GM18502 (cell line): ENCODE measurements at regions not wholly inside any gene's neighbourhood (a gene's known extent, or its start where the extent isn't known, plus 50 kb on each side); places are given as distances from the start of the nearest gene placed in this dataset.
"Not testable (repeated sequence)": the region's sequence is repeated elsewhere in the genome, so short reads cannot be mapped to it uniquely, and the experiment has no call there.

Experiments
- ATAC-seq: cut with Tn5 transposase; IDR thresholded peaks from one replicate; pipeline ENCODE4 v1.9.1; 2021; ENCODE audit warnings: mild to moderate bottlenecking; ENCODE audit not compliant: unreplicated experiment, poor library complexity

DNA sequence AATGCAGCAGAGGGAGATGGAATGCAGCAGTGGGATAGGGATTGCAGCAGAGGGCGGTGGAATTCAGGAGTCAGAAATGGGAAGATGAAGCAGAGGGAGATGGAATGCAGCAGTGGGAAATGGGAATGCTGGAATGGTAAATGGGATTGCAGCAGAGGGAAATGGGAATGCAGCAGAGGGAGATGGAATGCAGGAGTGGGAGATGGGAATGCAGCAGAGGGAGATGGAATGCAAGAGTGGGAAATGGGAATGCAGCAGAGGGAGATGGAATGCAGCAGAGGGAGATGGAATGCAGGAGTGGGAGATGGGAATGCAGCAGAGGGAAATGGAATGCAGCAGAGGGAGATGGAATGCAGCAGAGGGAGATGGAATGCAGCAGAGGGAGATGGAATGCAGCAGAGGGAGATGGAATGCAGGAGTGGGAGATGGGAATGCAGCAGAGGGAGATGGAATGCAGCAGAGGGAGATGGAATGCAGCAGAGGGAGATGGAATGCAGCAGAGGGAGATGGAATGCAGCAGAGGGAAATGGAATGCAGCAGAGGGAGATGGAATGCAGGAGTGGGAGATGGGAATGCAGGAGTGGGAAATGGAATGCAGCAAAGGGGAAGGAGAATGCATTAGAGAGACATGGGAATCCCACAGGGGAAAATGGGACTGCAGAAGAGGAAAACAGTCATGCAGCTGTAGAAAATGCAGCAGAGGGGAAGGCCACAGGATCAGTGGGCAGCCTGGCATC, 329.8 kb downstream of the EMP1 start:
- ATAC-seq, result not testable (repeated sequence)

DNA sequence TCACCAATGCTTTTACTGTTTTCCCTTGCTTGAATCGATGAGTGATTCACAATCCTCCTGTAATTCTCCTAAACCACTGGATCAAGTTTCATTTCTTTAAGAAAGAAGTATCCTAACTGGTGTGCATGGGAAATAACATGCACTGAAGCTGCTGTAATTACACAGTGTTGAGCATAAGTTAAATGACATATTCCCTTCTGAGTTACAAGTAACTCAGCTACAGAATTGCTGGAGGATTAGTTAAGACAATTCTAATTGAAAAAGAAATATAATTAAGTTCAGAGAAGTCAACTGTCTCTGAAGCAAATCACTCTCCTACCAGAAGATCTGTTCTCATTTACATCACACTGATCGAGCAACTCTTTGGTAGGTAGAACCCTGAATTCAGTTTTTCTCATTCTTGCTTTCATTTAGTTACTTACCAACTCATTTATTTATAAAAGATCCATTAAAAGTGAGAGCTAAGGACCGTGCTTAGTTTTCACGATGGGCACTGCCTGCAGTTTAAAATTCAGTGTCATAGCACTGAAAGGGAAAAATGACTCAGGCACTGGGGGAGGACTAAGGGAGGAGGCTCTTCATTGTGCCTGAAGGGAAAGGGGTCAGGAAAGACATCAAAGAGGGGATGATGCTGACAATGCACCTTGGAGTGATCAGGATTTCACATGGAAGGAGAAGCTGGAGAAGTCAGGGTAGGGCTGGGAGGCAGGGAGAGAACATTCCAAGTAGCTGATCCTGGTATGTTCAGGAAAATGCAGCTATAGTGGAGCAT, 327.2 kb downstream of the EMP1 start:
- ATAC-seq, result no peak

DNA sequence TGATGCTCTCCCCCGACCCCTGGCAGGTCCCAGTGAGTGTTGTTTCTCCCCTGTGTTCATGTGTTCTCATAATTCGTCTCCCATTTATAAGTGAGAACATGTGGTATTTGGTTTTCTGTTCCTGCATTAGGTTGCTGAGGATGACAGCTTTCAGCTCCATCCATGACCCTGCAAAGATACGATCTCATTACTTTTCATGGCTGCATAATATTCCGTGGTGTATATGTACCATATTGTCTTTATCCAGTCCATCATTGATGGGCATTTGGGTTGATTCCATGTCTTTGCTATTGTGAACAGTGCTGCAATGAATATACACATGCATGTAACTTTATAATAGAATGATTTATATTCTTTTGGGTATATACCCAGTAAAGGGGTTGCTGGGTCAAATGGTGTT, 321.5 kb downstream of the EMP1 start:
- not testable (repeated sequence) for ATAC-seq

GRCh38 chr12:13509740-13510139, 313.2 kb downstream of the EMP1 start:
- no peak for ATAC-seq

DNA sequence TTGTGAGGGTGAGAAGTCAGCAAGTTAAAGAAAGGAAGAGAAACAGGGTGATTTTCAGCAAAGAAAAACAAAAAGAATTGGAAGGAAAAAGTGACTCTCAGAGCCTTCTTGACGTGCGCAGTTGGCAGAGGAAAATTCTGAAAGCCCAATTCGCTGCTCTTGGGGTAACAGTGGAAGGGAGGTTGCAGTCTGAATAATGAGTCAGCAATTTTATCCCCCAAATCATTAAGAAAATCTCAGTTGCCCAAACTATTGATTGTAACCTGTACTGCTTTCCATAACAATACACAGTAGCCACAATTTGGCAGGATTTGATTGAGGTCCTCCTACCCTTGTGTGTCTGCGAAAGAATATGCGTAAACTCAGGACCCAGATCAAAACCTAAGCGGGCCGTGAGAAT, 309.1 kb downstream of the EMP1 start:
- ATAC-seq, result no peak

GRCh38 chr12:13505224-13505623, 308.7 kb downstream of the EMP1 start:
- ATAC-seq, result no peak

DNA sequence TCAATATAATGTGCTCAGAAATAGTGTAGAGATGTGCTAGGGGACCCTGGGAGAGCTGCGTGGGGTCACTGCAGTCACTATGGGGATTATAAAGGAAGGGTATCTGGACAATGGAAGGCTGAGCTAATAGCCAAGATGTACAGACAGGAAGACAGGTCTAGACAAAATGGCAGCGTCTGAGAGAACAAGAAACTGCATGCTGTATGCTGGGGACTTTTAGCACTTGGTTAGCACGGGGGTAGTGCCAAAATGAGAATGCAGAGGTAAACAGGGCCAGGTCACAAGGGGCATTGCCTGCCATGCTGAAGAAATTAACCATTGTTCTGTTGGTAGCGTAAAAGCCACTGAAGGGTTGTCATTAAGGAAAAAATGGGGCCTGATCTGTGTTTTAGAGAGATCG, 308.2 kb downstream of the EMP1 start:
- ATAC-seq, result no peak

DNA sequence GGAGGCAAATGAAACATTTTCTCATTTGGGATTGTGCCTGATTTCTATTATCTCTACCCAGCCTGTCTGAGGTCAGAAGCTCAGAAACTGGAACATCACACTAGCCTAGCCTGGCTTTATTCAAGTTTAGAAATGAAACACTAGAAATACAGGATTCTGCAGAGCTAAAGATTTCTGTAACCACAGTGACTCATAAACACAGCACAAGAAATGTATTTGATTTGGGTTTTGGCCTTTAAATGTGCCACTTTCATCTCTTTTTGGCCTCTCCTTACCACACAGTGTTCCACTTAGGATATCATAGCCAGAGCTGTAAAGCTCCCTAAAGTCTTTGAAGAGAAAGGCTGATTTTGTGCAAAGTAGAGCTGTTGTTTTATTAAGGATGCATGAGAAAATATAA, 307.5 kb downstream of the EMP1 start:
- no peak for ATAC-seq

GRCh38 chr12:13503094-13503835, 306.7 kb downstream of the EMP1 start:
- ATAC-seq, result no peak

DNA sequence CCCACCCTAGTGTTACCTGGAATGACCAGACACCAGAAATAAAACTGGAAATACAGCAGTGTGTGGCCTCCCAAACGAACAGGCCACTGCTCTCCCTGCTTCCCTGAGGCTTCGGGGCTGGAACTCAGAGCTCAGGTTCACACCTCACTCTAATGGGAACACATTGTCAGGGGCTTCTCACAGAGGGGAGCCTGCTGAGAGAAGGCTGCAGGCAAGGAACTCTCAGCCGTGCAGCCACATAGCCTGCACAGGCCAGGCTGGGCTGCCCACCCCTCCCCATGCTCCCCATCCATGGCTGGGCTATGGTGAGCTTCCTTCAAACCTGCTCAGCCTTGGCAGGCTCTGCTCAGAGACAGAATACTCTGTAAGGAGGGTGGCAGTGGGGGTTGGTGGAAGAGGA, 302.5 kb downstream of the EMP1 start:
- ATAC-seq, result no peak

DNA sequence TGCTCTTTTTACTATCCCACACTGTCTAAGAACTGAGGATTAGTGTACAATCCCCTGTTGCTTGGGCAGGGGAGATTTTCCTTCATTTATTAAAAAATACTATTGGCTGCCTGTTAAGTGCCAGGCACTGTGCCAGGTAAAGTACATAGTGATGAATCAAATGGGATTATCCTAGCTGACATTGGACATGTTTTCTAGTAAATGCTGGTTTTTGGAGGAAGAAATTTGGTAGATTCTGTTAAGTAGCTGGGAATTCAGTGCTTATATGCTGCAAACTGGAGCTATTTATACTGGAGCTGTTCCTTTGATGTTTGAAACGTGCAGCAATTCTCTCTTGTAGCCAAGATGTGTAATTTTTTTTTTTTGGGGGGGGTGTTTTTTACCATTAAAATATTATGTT, 299.6 kb downstream of the EMP1 start:
- no peak for ATAC-seq

DNA sequence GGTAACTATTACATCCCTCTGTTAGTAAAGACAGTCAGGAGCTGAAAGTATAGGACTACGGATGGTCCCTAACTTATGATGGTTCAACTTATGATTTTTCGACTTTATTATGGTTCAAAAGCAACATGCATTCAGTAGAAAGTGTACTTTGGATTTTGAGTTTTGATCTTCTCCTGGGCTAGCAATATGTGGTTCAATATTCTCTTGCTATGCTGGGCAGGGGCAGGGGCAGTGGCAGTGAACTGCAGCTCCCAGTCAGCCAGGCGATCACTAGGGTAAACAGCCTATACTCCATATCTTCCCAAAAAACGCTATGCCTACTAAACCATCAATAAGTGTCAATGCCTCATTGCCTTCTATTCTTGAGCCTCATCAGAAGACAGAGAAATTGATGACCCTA, 292.7 kb downstream of the EMP1 start:
- no peak for ATAC-seq

DNA sequence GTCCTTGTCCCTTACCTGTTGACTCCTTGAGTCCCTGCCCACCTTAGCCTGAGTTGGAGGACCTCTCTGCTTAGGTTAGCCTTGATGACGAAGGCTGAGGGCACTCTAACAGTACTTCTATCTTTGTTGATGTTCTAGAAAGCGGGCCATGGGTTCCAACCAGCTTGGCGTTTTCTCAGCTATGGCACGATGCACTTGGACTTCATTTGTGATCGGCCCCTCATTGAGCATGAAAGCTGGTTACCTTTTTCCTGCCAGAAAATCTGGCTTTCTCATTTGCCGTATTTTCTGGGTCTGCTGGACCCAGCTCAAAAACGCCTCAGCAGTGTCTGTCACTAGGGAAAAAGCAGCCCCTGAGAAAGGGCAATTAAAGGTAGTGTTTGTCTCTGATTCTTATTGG, 290.8 kb downstream of the EMP1 start:
- ATAC-seq, result no peak

DNA sequence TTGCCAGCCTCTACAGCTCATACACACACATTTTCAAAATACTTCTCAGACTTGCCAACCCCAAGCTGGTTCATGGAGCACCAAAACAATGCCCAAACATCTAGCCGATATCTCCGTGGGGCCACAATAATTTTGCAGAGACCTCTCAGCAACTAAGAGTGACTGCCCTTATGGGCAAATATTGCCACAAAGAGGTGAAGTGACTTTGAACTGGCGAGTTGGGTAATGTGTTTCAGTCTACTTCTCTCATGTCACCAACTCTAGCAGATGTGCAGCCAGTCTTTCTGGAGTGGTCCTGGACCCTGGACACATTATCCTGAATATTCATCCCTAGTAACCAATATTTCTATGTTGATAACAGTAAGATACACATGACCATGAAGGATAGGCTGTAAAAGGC, 290.3 kb downstream of the EMP1 start:
- no peak for ATAC-seq

- ATAC-seq, result no peak
These were observed 282.2 kb downstream of the EMP1 start for GRCh38 chr12:13478650-13479181.

GRCh38 chr12:13474381-13474780, 277.9 kb downstream of the EMP1 start:
- ATAC-seq, result peak; percentile 33

DNA sequence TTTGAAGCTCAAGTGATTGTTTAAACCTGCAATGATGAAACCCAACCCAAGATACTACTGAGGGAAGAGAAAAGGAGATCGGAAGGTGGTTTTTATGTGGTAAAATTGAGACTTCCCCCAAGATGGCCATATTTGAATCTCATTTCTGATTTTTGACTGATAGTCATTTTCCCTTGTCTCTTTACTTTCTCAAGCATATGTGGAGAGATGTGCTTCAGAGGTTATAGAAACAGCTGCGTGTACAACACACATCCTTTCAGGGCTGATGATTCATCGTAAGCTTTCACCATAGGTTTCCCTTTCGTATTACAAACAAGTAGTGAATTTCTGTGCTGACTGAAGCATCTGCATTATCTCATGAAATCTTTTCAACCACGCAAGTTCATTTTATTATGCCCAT, 276.2 kb downstream of the EMP1 start:
- peak; percentile 97 for ATAC-seq

- ATAC-seq, result no peak
These were observed 274.9 kb downstream of the EMP1 start for GRCh38 chr12:13471471-13471870.

GRCh38 chr12:13465635-13466034, 269.1 kb downstream of the EMP1 start:
- ATAC-seq, result no peak

- ATAC-seq, result no peak
These were observed 266.7 kb downstream of the EMP1 start for GRCh38 chr12:13463189-13463588.

DNA sequence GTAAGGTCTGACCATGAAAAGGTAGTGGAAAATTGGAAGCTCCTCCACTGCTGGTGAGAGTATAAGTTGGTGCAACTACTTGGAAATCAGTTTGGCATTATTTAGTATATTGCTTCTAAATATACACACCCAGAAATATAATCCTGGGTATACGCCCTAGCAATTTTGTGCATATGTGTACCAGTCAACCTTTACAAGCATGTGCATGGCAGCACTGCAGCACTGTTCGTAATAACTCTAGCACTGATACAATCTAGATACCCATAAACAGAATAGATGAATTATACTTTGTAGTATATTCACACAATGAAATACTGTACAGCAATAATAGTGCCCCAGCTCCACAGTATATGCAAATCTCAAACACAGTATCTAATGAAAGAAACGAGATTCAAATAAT, 265.9 kb downstream of the EMP1 start:
- no peak for ATAC-seq
